ENCODE measurements at regions not wholly inside any gene's neighbourhood (a gene's known extent, or its start where the extent isn't known, plus 50 kb on each side); places are given as distances from the start of the nearest gene placed in this dataset.

- TF ChIP-seq POLR2A (IDR thresholded peaks at IDR 0.05; ENCODE audit: low read depth, low read length) (no peak), POLR2AphosphoS5 (IDR thresholded peaks at IDR 0.05; ENCODE audit: low read depth, low read length) (no peak), TAF1 (IDR thresholded peaks at IDR 0.05; ENCODE audit: borderline replicate concordance, low read depth, low read length) (no peak)
These were observed 55.3 kb upstream of the VGLL3 start for GRCh38 chr3:87046241-87046640.
